ENCODE measurements at regions not wholly inside any gene's neighbourhood (a gene's known extent, or its start where the extent isn't known, plus 50 kb on each side); places are given as distances from the start of the nearest gene placed in this dataset.

- DNase-seq (no peak), ATAC-seq (no peak)
- no peaks in the 10 kb centered on the region for H3K36me3 ChIP-seq
- peaks cover 0 to 3% (median 0%) of the 10 kb centered on the region in 7 donors for H3K27me3 ChIP-seq
- intact Hi-C loops (cut with DNase I), result no loop called here
- H3K4me3 ChIP-seq, result no peak overlapping the region
- H3K9me3 ChIP-seq, result peaks cover 0 to 8% (median 0%) of the 10 kb centered on the region in 11 donors
- H3K27ac ChIP-seq, result no peak overlapping the region
- no peak for TF ChIP-seq CTCF (IDR thresholded peaks at IDR 0.05)
- 62 to 66% methylated on average over 5 of the region's 5 CpGs for WGBS, 2 donors
- no peaks in the 10 kb centered on the region for H3K4me1 ChIP-seq
Observed at GRCh38 chr2:58664523-58665151, 423.5 kb upstream of the FANCL start.

GRCh38 chr2:58660046-58660445 is 418.9 kb upstream of the FANCL start:
- peaks cover 0 to 3% (median 0%) of the 10 kb centered on the region in 7 donors for H3K27me3 ChIP-seq
- no peaks in the 10 kb centered on the region for H3K4me1 ChIP-seq
- no peak for DNase-seq
- no peak for ATAC-seq
- intact Hi-C loops (cut with DNase I), result no loop called here
- H3K27ac ChIP-seq, result no peak overlapping the region
- TF ChIP-seq CTCF (IDR thresholded peaks at IDR 0.05), result no peak
- H3K9me3 ChIP-seq, result no peaks in the 10 kb centered on the region
- 64 to 76% methylated on average over 4 of the region's 4 CpGs for WGBS, 2 donors
- H3K36me3 ChIP-seq, result no peaks in the 10 kb centered on the region
- no peak overlapping the region for H3K4me3 ChIP-seq

- intact Hi-C loops (cut with DNase I), result no loop called here
- H3K27ac ChIP-seq, result no peak overlapping the region
- H3K27me3 ChIP-seq, result peaks cover 0 to 6% (median 0%) of the 10 kb centered on the region in 7 donors
- H3K4me3 ChIP-seq, result no peak overlapping the region
- no peaks in the 10 kb centered on the region for H3K4me1 ChIP-seq
- no peaks in the 10 kb centered on the region for H3K9me3 ChIP-seq
- no peaks in the 10 kb centered on the region for H3K36me3 ChIP-seq
- no peak for TF ChIP-seq CTCF (IDR thresholded peaks at IDR 0.05)
- ATAC-seq (no peak), DNase-seq (no peak)
Observed at GRCh38 chr2:58655152-58655551, 414.0 kb upstream of the FANCL start.

GRCh38 chr2:58651930-58652329 is 410.8 kb upstream of the FANCL start:
- Histone ChIP-seq H3K36me3 (no peaks in the 10 kb centered on the region), H3K9me3 (no peaks in the 10 kb centered on the region), H3K27ac (no peak overlapping the region), H3K4me3 (no peak overlapping the region), H3K27me3 (peaks cover 0 to 6% (median 0%) of the 10 kb centered on the region in 7 donors), H3K4me1 (no peaks in the 10 kb centered on the region)
- DNase-seq (no peak), ATAC-seq (no peak)
- no peak for TF ChIP-seq CTCF (IDR thresholded peaks at IDR 0.05)
- 74 to 80% methylated on average over 5 of the region's 5 CpGs for WGBS, 2 donors
- intact Hi-C loops (cut with DNase I), result no loop called here

Data from heart right ventricle (tissue), 16 donors.